ENCODE measurements at regions not wholly inside any gene's neighbourhood (a gene's known extent, or its start where the extent isn't known, plus 50 kb on each side); places are given as distances from the start of the nearest gene placed in this dataset.

GRCh38 chr15:94924971-94925598, 693.7 kb downstream of the MCTP2 start:
- no peak for TF ChIP-seq CTCF (IDR thresholded peaks at IDR 0.05; ENCODE audit: low read depth, low read length, poor library complexity, severe bottlenecking)
- TF ChIP-seq EZH2phosphoT487 (IDR thresholded peaks at IDR 0.05; ENCODE audit: borderline replicate concordance, low read length), result no peak

Measured in DOHH2 (cell line).